ENCODE measurements at regions not wholly inside any gene's neighbourhood (a gene's known extent, or its start where the extent isn't known, plus 50 kb on each side); places are given as distances from the start of the nearest gene placed in this dataset.

- no peak overlapping the region for H2AFZ ChIP-seq (ENCODE audit: low read length)
- no peaks in the 10 kb centered on the region for H3K36me3 ChIP-seq (replicated peaks; ENCODE audit: insufficient read depth, low read length)
- H3K27me3 ChIP-seq (replicated peaks; ENCODE audit: insufficient read depth, low read length), result peaks cover 86% of the 10 kb centered on the region
- no peaks in the 10 kb centered on the region for H3K79me2 ChIP-seq (ENCODE audit: low read length)
- no peak overlapping the region for H3K4me2 ChIP-seq (ENCODE audit: low read depth, low read length)
- DNase-seq, result no peak
- H3K27ac ChIP-seq (ENCODE audit: low read length), result no peak overlapping the region
- H3K9ac ChIP-seq (ENCODE audit: low read length), result no peak overlapping the region
- H3F3A ChIP-seq (ENCODE audit: insufficient read depth, low read length), result no peaks in the 10 kb centered on the region
- TF ChIP-seq EZH2phosphoT487 (IDR thresholded peaks at IDR 0.05; ENCODE audit: low read length) (no peak), EZH2 (optimal IDR thresholded peaks at IDR 0.05; ENCODE audit: low read depth, low read length) (no peak)
- TF ChIP-seq, protein P1, sequence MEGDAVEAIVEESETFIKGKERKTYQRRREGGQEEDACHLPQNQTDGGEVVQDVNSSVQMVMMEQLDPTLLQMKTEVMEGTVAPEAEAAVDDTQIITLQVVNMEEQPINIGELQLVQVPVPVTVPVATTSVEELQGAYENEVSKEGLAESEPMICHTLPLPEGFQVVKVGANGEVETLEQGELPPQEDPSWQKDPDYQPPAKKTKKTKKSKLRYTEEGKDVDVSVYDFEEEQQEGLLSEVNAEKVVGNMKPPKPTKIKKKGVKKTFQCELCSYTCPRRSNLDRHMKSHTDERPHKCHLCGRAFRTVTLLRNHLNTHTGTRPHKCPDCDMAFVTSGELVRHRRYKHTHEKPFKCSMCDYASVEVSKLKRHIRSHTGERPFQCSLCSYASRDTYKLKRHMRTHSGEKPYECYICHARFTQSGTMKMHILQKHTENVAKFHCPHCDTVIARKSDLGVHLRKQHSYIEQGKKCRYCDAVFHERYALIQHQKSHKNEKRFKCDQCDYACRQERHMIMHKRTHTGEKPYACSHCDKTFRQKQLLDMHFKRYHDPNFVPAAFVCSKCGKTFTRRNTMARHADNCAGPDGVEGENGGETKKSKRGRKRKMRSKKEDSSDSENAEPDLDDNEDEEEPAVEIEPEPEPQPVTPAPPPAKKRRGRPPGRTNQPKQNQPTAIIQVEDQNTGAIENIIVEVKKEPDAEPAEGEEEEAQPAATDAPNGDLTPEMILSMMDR (IDR thresholded peaks at IDR 0.05; ENCODE audit: low read length), result no peak
- no peaks in the 10 kb centered on the region for H3K9me3 ChIP-seq (replicated peaks; ENCODE audit: insufficient read depth, low read length)
- no peak overlapping the region for H3K4me3 ChIP-seq (ENCODE audit: low read length)
- H3K4me1 ChIP-seq (ENCODE audit: low read length), result no peaks in the 10 kb centered on the region
- H4K20me1 ChIP-seq (ENCODE audit: insufficient read depth, low read length), result no peaks in the 10 kb centered on the region
- H3K9me2 ChIP-seq (replicated peaks; ENCODE audit: insufficient read depth, low read length), result no peaks in the 10 kb centered on the region
Measured at GRCh38 chr1:36706416-36706815, 223.7 kb upstream of the CSF3R start.

DNA sequence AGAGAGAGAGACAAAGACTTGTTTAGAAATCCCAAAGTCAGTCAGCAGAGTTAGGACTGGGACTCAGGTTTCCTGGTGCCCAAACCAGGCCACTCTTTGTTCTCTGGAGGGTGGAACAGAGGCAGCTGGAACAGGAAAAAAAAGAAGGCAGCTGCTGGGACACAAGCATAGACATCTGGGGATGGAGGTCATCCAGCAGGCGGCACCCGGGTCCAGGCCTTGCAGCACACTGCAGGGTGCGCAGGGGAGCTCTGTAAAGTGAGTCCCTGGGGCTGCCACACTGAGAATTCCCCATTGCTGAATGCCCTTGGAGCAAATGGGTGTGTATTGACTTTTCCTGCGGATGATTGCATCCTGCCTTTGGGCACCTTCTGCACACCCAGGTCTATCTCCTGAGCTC, 222.9 kb upstream of the CSF3R start:
- H3K4me3 ChIP-seq (ENCODE audit: low read length), result no peak overlapping the region
- H3K4me2 ChIP-seq (ENCODE audit: low read depth, low read length), result no peak overlapping the region
- H3K27ac ChIP-seq (ENCODE audit: low read length), result no peak overlapping the region
- no peak for TF ChIP-seq EZH2phosphoT487 (IDR thresholded peaks at IDR 0.05; ENCODE audit: low read length)
- TF ChIP-seq, protein P1 (IDR thresholded peaks at IDR 0.05; ENCODE audit: low read length), result no peak
- TF ChIP-seq EZH2 (optimal IDR thresholded peaks at IDR 0.05; ENCODE audit: low read depth, low read length), result no peak
- no peaks in the 10 kb centered on the region for H3K36me3 ChIP-seq (replicated peaks; ENCODE audit: insufficient read depth, low read length)
- peaks cover 83% of the 10 kb centered on the region for H3K27me3 ChIP-seq (replicated peaks; ENCODE audit: insufficient read depth, low read length)
- no peaks in the 10 kb centered on the region for H3K9me3 ChIP-seq (replicated peaks; ENCODE audit: insufficient read depth, low read length)
- no peaks in the 10 kb centered on the region for H3K79me2 ChIP-seq (ENCODE audit: low read length)
- no peak overlapping the region for H3K9ac ChIP-seq (ENCODE audit: low read length)
- H4K20me1 ChIP-seq (ENCODE audit: insufficient read depth, low read length), result no peaks in the 10 kb centered on the region
- no peaks in the 10 kb centered on the region for H3K4me1 ChIP-seq (ENCODE audit: low read length)
- no peak for DNase-seq
- no peak overlapping the region for H2AFZ ChIP-seq (ENCODE audit: low read length)
- H3F3A ChIP-seq (ENCODE audit: insufficient read depth, low read length), result no peaks in the 10 kb centered on the region
- no peaks in the 10 kb centered on the region for H3K9me2 ChIP-seq (replicated peaks; ENCODE audit: insufficient read depth, low read length)

DNA sequence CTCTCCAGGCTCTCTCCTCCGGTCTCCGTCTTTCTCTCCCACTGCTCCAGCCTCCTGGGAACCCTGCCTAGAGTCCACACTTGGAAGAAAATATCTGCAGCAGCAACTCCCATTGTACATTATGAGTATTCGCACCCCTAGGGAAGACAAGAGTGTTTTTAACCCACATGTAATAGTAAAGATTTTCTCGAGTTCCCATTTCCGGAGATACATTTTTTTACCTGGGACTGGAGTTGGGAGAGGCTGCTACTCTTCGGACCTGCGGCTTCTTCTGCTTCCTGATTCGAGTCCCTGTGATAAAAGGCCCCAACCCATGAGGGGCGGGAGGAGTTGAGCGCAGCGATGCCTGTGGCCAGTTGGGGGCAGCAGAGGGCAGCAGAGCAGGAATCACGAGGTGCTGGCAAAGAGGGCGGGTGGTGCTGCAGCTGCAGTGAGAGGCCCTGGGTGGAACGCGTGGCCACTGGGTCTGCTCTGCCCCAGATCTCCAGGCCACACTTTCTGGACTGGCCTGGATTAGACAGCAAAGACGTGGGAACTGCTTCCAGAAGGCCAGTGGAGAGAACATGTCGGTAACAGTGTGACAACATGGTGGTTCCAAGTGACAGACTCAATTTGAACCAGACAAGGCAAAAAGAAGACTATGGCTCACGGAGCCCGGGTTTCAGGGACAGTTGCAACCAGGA, 221.0 kb upstream of the CSF3R start:
- TF ChIP-seq EZH2phosphoT487 (IDR thresholded peaks at IDR 0.05; ENCODE audit: low read length) (no peak), EZH2 (optimal IDR thresholded peaks at IDR 0.05; ENCODE audit: low read depth, low read length) (no peak)
- TF ChIP-seq, protein P1 (IDR thresholded peaks at IDR 0.05; ENCODE audit: low read length), result peak; percentile 90
- Histone ChIP-seq H3K4me1 (ENCODE audit: low read length) (no peaks in the 10 kb centered on the region), H3K4me2 (ENCODE audit: low read depth, low read length) (peak overlapping the region; percentile 35; the same call in 1 of the 2 replicates), H3K9me3 (replicated peaks; ENCODE audit: insufficient read depth, low read length) (no peaks in the 10 kb centered on the region), H3K4me3 (ENCODE audit: low read length) (no peak overlapping the region), H3K9me2 (replicated peaks; ENCODE audit: insufficient read depth, low read length) (no peaks in the 10 kb centered on the region), H3K27ac (ENCODE audit: low read length) (no peak overlapping the region), H4K20me1 (ENCODE audit: insufficient read depth, low read length) (no peaks in the 10 kb centered on the region), H3F3A (ENCODE audit: insufficient read depth, low read length) (no peaks in the 10 kb centered on the region), H2AFZ (ENCODE audit: low read length) (0 out of 2 replicates have a peak overlapping the region, but pooled peaks have one; percentile 55), H3K36me3 (replicated peaks; ENCODE audit: insufficient read depth, low read length) (no peaks in the 10 kb centered on the region), H3K9ac (ENCODE audit: low read length) (no peak overlapping the region), H3K27me3 (replicated peaks; ENCODE audit: insufficient read depth, low read length) (peaks cover 79% of the 10 kb centered on the region), H3K79me2 (ENCODE audit: low read length) (no peaks in the 10 kb centered on the region)
- DNase-seq, result peak; percentile 66
